Activated CD4-positive, alpha-beta T cell treated with anti-CD3 and anti-CD28 coated beads, Interleukin-2, amount 50 U/mL, for 48 hours (primary cell): ENCODE measurements at regions not wholly inside any gene's neighbourhood (a gene's known extent, or its start where the extent isn't known, plus 50 kb on each side); places are given as distances from the start of the nearest gene placed in this dataset.

ENCODE experiments used
- DNase-seq, 2 experiments: peaks; one replicate each; pipeline ENCODE4 v3.0.0-alpha.2; 2020

GRCh38 chr3:31479431-31479830 lies 53.3 kb upstream of the STT3B start:
- DNase-seq, result no peak

- DNase-seq, result no peak
Measured at GRCh38 chr3:31481697-31482096, 51.0 kb upstream of the STT3B start.

- no peak for DNase-seq
Measured at GRCh38 chr3:31482493-31483200, 50.1 kb upstream of the STT3B start.
